CD4-positive, CD25-positive, alpha-beta regulatory T cell (primary cell): ENCODE measurements at regions not wholly inside any gene's neighbourhood (a gene's known extent, or its start where the extent isn't known, plus 50 kb on each side); places are given as distances from the start of the nearest gene placed in this dataset.
A peak's percentile ranks its signal among the peaks of the same experiment; 100 is the strongest.

Experiments used
- ATAC-seq, 2 donors: fragments of 150-1000 bp; cut with Tn5 transposase; one replicate each; pipeline ENCODE4 v1.10.0; 2021; ENCODE audit warnings: low read depth in 2 of 2, moderate number of reproducible peaks in 2 of 2, moderate library complexity in 1 of 2
- DNase-seq, 3 donors: peaks; one replicate each; pipeline versions ENCODE4 v3.0.0 to v3.0.0-alpha.2; 2012 to 2022; ENCODE audit warnings: mixed read lengths in 1 of 3
- H3K27ac ChIP-seq: one replicate; pipeline ENCODE4 v1.7.0; 2013; ENCODE audit warnings: mild to moderate bottlenecking, low read length; ENCODE audit not compliant: insufficient read depth, poor library complexity, severe bottlenecking
- H3K27me3 ChIP-seq: one replicate; pipeline ENCODE4 v1.7.0; 2013; ENCODE audit warnings: low read length; ENCODE audit not compliant: control insufficient read depth, insufficient read depth
- H3K36me3 ChIP-seq: one replicate; pipeline ENCODE4 v1.7.0; 2013; ENCODE audit warnings: mild to moderate bottlenecking, low read length, moderate library complexity; ENCODE audit not compliant: control insufficient read depth, insufficient read depth
- H3K4me1 ChIP-seq: 2 replicates; pipeline ENCODE4 v1.7.0; 2013; ENCODE audit warnings: mild to moderate bottlenecking, low read length; ENCODE audit not compliant: insufficient read depth, control insufficient read depth, poor library complexity, severe bottlenecking
- H3K4me3 ChIP-seq: one replicate; pipeline ENCODE4 v1.7.0; 2013; ENCODE audit warnings: low read depth, mild to moderate bottlenecking, low read length, moderate library complexity
- H3K9me3 ChIP-seq, 2 experiments: 1 replicate in 1 of 2; 2 replicates in 1 of 2; pipeline ENCODE4 v1.7.0; 2013; ENCODE audit warnings: low read length in 2 of 2, mild to moderate bottlenecking in 1 of 2, moderate library complexity in 1 of 2; ENCODE audit not compliant: control insufficient read depth in 2 of 2
- H3K27ac Mint-ChIP-seq, 3 donors: one replicate each; pipeline ENCODE4 v1.8.0; 2020 to 2022; ENCODE audit warnings: mild to moderate bottlenecking in 3 of 3, mixed read lengths in 3 of 3, moderate library complexity in 2 of 3
- H3K27me3 Mint-ChIP-seq: one replicate; pipeline ENCODE4 v1.8.0; 2022; ENCODE audit warnings: mild to moderate bottlenecking, mixed read lengths
- H3K36me3 Mint-ChIP-seq: one replicate; pipeline ENCODE4 v1.8.0; 2020; ENCODE audit warnings: mixed read lengths
- H3K4me1 Mint-ChIP-seq, 4 donors: one replicate each; pipeline ENCODE4 v1.8.0; 2020 to 2022; ENCODE audit warnings: mixed read lengths in 4 of 4, mild to moderate bottlenecking in 1 of 4
- H3K4me3 Mint-ChIP-seq, 4 donors: one replicate each; pipeline ENCODE4 v1.8.0; 2020 to 2022; ENCODE audit warnings: mild to moderate bottlenecking in 4 of 4, mixed read lengths in 4 of 4, moderate library complexity in 3 of 4
- H3K9me3 Mint-ChIP-seq, 7 donors: one replicate each; pipeline ENCODE4 v1.8.0; 2020 to 2022; ENCODE audit warnings: mixed read lengths in 7 of 7, mild to moderate bottlenecking in 3 of 7, moderate library complexity in 2 of 7

DNA sequence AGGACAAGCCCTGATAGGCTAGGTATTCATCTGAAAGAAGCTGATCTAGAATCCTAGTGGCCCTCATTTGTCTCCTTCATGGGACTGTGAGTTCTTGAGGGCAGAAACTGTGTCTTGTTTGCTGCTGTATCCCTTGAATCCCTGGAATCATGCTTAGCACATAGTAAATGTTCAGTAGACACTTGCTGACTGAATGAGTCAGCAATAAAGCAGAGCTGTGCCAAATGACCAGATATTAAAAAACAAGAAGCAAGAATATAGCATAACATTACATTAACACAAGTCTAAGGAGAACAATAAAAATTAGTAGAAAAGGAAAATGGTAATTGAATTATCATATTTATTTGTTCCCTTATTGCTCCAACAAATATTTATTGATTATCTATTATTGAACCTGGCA lies 420.5 kb downstream of the ZSWIM6 start:
- ATAC-seq (no peak), DNase-seq (no peak)
- no peaks in the 10 kb centered on the region for H3K9me3 ChIP-seq
- H3K36me3 ChIP-seq, result no peaks in the 10 kb centered on the region
- Mint-ChIP-seq H3K27ac (no peak overlapping the region), H3K36me3 (no peaks in the 10 kb centered on the region), H3K4me3 (no peak overlapping the region), H3K4me1 (no peaks in the 10 kb centered on the region), H3K27me3 (peaks cover 4% of the 10 kb centered on the region), H3K9me3 (peaks cover 0 to 2% (median 0%) of the 10 kb centered on the region in 7 donors)
- H3K4me1 ChIP-seq, result no peaks in the 10 kb centered on the region
- no peaks in the 10 kb centered on the region for H3K27me3 ChIP-seq
- no peak overlapping the region for H3K27ac ChIP-seq
- H3K4me3 ChIP-seq, result no peak overlapping the region

- Histone ChIP-seq H3K27me3 (no peaks in the 10 kb centered on the region), H3K36me3 (no peaks in the 10 kb centered on the region), H3K9me3 (no peaks in the 10 kb centered on the region), H3K4me1 (no peaks in the 10 kb centered on the region), H3K4me3 (no peak overlapping the region), H3K27ac (no peak overlapping the region)
- Mint-ChIP-seq H3K4me1 (no peaks in the 10 kb centered on the region), H3K27ac (no peak overlapping the region), H3K36me3 (no peaks in the 10 kb centered on the region), H3K27me3 (no peaks in the 10 kb centered on the region), H3K4me3 (no peak overlapping the region), H3K9me3 (peaks cover 0 to 3% (median 0%) of the 10 kb centered on the region in 7 donors)
- DNase-seq, result no peak
- no peak for ATAC-seq
These were observed 422.7 kb downstream of the ZSWIM6 start for GRCh38 chr5:61754792-61755191.

GRCh38 chr5:61755726-61756222 lies 423.7 kb downstream of the ZSWIM6 start:
- Histone ChIP-seq H3K9me3 (no peaks in the 10 kb centered on the region), H3K27me3 (no peaks in the 10 kb centered on the region), H3K36me3 (no peaks in the 10 kb centered on the region), H3K4me3 (no peak overlapping the region), H3K27ac (no peak overlapping the region), H3K4me1 (no peaks in the 10 kb centered on the region)
- ATAC-seq (no peak), DNase-seq (no peak)
- Mint-ChIP-seq H3K9me3 (peaks cover 0 to 3% (median 0%) of the 10 kb centered on the region in 7 donors), H3K27me3 (no peaks in the 10 kb centered on the region), H3K36me3 (no peaks in the 10 kb centered on the region), H3K4me1 (no peaks in the 10 kb centered on the region), H3K27ac (peak overlapping the region in 1 of 3 donors; percentile 5), H3K4me3 (no peak overlapping the region)

DNA sequence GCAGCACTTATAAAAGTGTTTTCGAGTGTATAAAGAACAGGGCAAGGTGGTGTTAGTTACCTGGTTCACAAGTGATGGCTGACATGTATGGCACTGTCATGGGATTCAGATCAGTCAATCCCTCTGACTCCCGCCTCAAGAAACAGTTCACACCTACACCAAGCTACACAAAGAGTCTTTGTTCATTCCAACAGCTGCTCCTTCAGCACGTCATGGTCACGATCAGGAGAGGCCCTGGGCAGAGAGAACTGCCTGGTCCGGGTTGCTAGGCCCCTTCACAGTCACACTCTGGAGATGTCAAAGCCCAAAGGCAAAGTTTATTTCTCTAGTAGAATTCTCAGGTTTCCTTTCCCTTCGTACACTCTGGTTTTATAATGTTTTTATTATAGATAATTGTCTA lies 426.7 kb downstream of the ZSWIM6 start:
- H3K27ac Mint-ChIP-seq, result no peak overlapping the region
- Histone ChIP-seq H3K27me3 (no peaks in the 10 kb centered on the region), H3K4me1 (no peaks in the 10 kb centered on the region), H3K9me3 (no peaks in the 10 kb centered on the region), H3K27ac (no peak overlapping the region), H3K36me3 (no peaks in the 10 kb centered on the region), H3K4me3 (no peak overlapping the region)
- ATAC-seq, result no peak
- H3K4me3 Mint-ChIP-seq, result no peak overlapping the region
- H3K27me3 Mint-ChIP-seq, result no peaks in the 10 kb centered on the region
- H3K4me1 Mint-ChIP-seq, result no peaks in the 10 kb centered on the region
- peaks cover 0 to 9% (median 3%) of the 10 kb centered on the region in 7 donors for H3K9me3 Mint-ChIP-seq
- no peak for DNase-seq
- no peaks in the 10 kb centered on the region for H3K36me3 Mint-ChIP-seq

GRCh38 chr5:61765471-61765870 lies 433.4 kb downstream of the ZSWIM6 start:
- no peaks in the 10 kb centered on the region for H3K4me1 ChIP-seq
- Mint-ChIP-seq H3K27ac (no peak overlapping the region), H3K4me1 (no peaks in the 10 kb centered on the region), H3K4me3 (no peak overlapping the region), H3K9me3 (peaks cover 0 to 11% (median 0%) of the 10 kb centered on the region in 7 donors), H3K27me3 (peaks cover 8% of the 10 kb centered on the region), H3K36me3 (no peaks in the 10 kb centered on the region)
- ATAC-seq, result no peak
- H3K36me3 ChIP-seq, result no peaks in the 10 kb centered on the region
- no peak for DNase-seq
- no peaks in the 10 kb centered on the region for H3K27me3 ChIP-seq
- H3K27ac ChIP-seq, result no peak overlapping the region
- no peak overlapping the region for H3K4me3 ChIP-seq
- H3K9me3 ChIP-seq, result no peaks in the 10 kb centered on the region

GRCh38 chr5:61766141-61766540 lies 434.1 kb downstream of the ZSWIM6 start:
- H3K36me3 Mint-ChIP-seq, result no peaks in the 10 kb centered on the region

DNA sequence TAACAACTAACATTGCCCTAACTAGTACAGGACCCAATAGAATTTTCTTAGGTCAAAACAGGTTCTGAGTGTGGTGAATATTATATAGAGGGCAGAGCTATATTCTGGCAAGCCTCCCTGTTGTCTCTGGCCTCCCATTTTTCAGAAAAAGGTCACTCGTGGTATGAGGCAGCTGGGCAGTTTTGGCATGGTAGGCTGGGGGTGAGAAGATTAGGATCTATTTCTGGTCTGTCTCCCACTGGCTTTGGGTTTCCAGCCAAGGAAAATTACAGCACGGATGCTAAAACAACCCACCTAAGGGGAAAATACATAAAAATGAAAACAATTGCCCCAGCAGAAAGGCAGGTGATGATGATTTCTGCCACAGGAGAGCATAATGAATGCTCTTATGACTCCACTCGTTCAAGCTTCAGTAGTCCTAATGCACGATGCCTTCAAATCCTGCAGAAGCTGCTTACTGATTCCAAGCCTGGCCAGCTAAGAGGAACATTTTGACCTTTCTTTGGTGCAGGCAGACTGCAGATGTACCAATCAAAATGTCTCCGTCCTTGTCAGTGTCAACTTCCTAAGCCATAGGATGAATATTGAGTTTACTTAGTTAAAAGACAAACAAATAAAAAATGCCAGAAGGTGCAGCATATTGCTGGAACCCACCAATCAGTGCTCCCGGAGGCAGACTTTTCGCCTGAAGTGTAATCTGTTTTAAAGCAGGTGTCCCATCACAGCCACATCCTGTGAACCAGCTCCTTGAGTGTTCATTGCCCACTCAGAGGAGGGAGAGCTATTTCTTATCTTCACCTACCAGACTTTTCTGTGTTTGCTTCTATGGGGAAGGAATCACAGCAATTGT lies 435.4 kb downstream of the ZSWIM6 start:
- Histone ChIP-seq H3K27me3 (no peaks in the 10 kb centered on the region), H3K4me1 (no peaks in the 10 kb centered on the region), H3K27ac (no peak overlapping the region), H3K4me3 (no peak overlapping the region), H3K36me3 (no peaks in the 10 kb centered on the region), H3K9me3 (no peaks in the 10 kb centered on the region)
- H3K9me3 Mint-ChIP-seq, result peaks cover 0 to 7% (median 0%) of the 10 kb centered on the region in 7 donors
- H3K36me3 Mint-ChIP-seq, result no peaks in the 10 kb centered on the region
- H3K4me3 Mint-ChIP-seq, result no peak overlapping the region
- no peak overlapping the region for H3K27ac Mint-ChIP-seq
- no peak for ATAC-seq
- no peak for DNase-seq
- peaks cover 8% of the 10 kb centered on the region for H3K27me3 Mint-ChIP-seq
- no peaks in the 10 kb centered on the region for H3K4me1 Mint-ChIP-seq

More at GRCh38 chr5:61766141-61766540, 434.1 kb downstream of the ZSWIM6 start:
- H3K4me1 ChIP-seq, result no peaks in the 10 kb centered on the region
- Mint-ChIP-seq H3K9me3 (peaks cover 0 to 11% (median 0%) of the 10 kb centered on the region in 7 donors), H3K27ac (no peak overlapping the region), H3K4me1 (no peaks in the 10 kb centered on the region), H3K27me3 (peaks cover 8% of the 10 kb centered on the region), H3K4me3 (no peak overlapping the region)
- H3K36me3 ChIP-seq, result no peaks in the 10 kb centered on the region
- H3K27me3 ChIP-seq, result no peaks in the 10 kb centered on the region
- ATAC-seq (no peak), DNase-seq (no peak)
- no peak overlapping the region for H3K4me3 ChIP-seq
- no peak overlapping the region for H3K27ac ChIP-seq
- H3K9me3 ChIP-seq, result no peaks in the 10 kb centered on the region
